PC-3 (cell line): ENCODE measurements at regions not wholly inside any gene's neighbourhood (a gene's known extent, or its start where the extent isn't known, plus 50 kb on each side); places are given as distances from the start of the nearest gene placed in this dataset.

ENCODE experiments used
- ATAC-seq: fragments of 200-7000 bp; cut with Tn5 transposase; 2 replicates; pipeline ENCODE4 v1.9.1; 2020; ENCODE audit warnings: mild to moderate bottlenecking, moderate library complexity
- BruUV-seq: library from RNA; stranded (reverse); fragments of 400-500 nt; replicated peaks from 2 replicates; lab custom pipeline; 2021; lab: Mats Ljungman, UMichigan
- CTCF ChIA-PET: fragments of 300-600 bp; sonication (Branson Sonifier 250); formaldehyde crosslinking; loops from one replicate; lab custom pipeline; 2022; ENCODE audit warnings: antibody characterized with exemption; lab: Charles Lee
- POLR2A ChIA-PET: fragments of 300-600 bp; sonication (Branson Sonifier 250); formaldehyde crosslinking; loops from one replicate; lab custom pipeline; 2022; ENCODE audit warnings: antibody characterized with exemption; ENCODE audit not compliant: unreplicated experiment; lab: Charles Lee
- DNase-seq: peaks from one replicate; pipeline ENCODE4 v3.0.0-alpha.2; 2015
- H2AFZ ChIP-seq: fragments of 300-600 bp; sonication (generic); 2 replicates; pipeline ENCODE4 v1.6.0; 2016; ENCODE audit warnings: antibody characterized with exemption, low read length
- H3F3A ChIP-seq: fragments of 300-600 bp; sonication (generic); one replicate; pipeline ENCODE4 v1.6.0; 2017; ENCODE audit warnings: antibody characterized with exemption, low read length, control low read depth, mild to moderate bottlenecking; ENCODE audit not compliant: unreplicated experiment
- H3K27ac ChIP-seq: fragments of 300-600 bp; sonication (generic); 2 replicates; pipeline ENCODE4 v1.5.1; 2016; ENCODE audit warnings: mild to moderate bottlenecking, low read length
- H3K27me3 ChIP-seq: fragments of 300-600 bp; sonication (generic); 2 replicates; pipeline ENCODE4 v1.6.1; 2016; ENCODE audit warnings: low read length, mixed read lengths
- H3K36me3 ChIP-seq: fragments of 300-600 bp; sonication (generic); 2 replicates; pipeline ENCODE4 v1.6.1; 2016; ENCODE audit warnings: low read depth, mixed run types, low read length, mixed read lengths
- H3K4me1 ChIP-seq: fragments of 300-600 bp; sonication (generic); 2 replicates; pipeline ENCODE4 v1.5.1; 2016; ENCODE audit warnings: low read length; ENCODE audit not compliant: insufficient read depth
- H3K4me2 ChIP-seq: fragments of 300-600 bp; sonication (generic); 2 replicates; pipeline ENCODE4 v1.6.0; 2016; ENCODE audit warnings: low read length
- H3K4me3 ChIP-seq: fragments of 300-600 bp; sonication (generic); 2 replicates; pipeline ENCODE4 v1.5.1; 2016; ENCODE audit warnings: mild to moderate bottlenecking, low read length, mixed read lengths
- H3K79me2 ChIP-seq: fragments of 300-600 bp; sonication (generic); 2 replicates; pipeline ENCODE4 v1.6.1; 2017; ENCODE audit warnings: low read length, mixed read lengths
- H3K9ac ChIP-seq: fragments of 300-600 bp; sonication (generic); 2 replicates; pipeline ENCODE4 v1.6.0; 2016; ENCODE audit warnings: mild to moderate bottlenecking, low read length
- H3K9me2 ChIP-seq: fragments of 300-600 bp; sonication (generic); replicated peaks from 2 replicates; pipeline ENCODE4 v1.6.1; 2016; ENCODE audit warnings: mixed run types, low read length, mixed read lengths
- H3K9me3 ChIP-seq: fragments of 300-600 bp; sonication (generic); 2 replicates; pipeline ENCODE4 v1.6.1; 2016; ENCODE audit warnings: low read length, mixed read lengths
- H4K20me1 ChIP-seq: fragments of 300-600 bp; sonication (generic); 2 replicates; pipeline ENCODE4 v1.6.1; 2016; ENCODE audit warnings: low read length, mixed read lengths
- CTCF ChIP-seq: fragments of 300-600 bp; sonication (generic); conservative IDR thresholded peaks from 2 replicates; pipeline ENCODE4 v1.5.1; 2017; ENCODE audit warnings: antibody characterized with exemption, low read depth, mild to moderate bottlenecking, low read length
- EZH2 ChIP-seq: fragments of 300-600 bp; sonication (generic); IDR thresholded peaks from one replicate; pipeline ENCODE4 v1.6.1; 2017; ENCODE audit warnings: antibody characterized with exemption, mild to moderate bottlenecking, low read length; ENCODE audit not compliant: unreplicated experiment
- EZH2phosphoT487 ChIP-seq: fragments of 300-600 bp; sonication (generic); IDR thresholded peaks from 2 replicates; pipeline ENCODE4 v1.6.1; 2018; ENCODE audit warnings: mild to moderate bottlenecking, antibody characterized with exemption, low read length, borderline replicate concordance
- intact Hi-C: fragments of 100-400 bp; cut with micrococcal nuclease; formaldehyde crosslinking; loops from 2 replicates; pipeline ENCODE4 v1.9.0; 2023

- no peaks in the 10 kb centered on the region for H4K20me1 ChIP-seq
- DNase-seq: no peak
- POLR2A ChIA-PET: no interaction called here
- H3K36me3 ChIP-seq: no peaks in the 10 kb centered on the region
- TF ChIP-seq CTCF (no peak), EZH2phosphoT487 (no peak), EZH2 (no peak)
- no peaks in the 10 kb centered on the region for H3K9me3 ChIP-seq
- no TSS peak for BruUV-seq
- no peak overlapping the region for H3K4me3 ChIP-seq
- intact Hi-C loops: no loop called here
- no peaks in the 10 kb centered on the region for H3F3A ChIP-seq
- H3K79me2 ChIP-seq: no peaks in the 10 kb centered on the region
- H3K27ac ChIP-seq: no peak overlapping the region
- no peaks in the 10 kb centered on the region for H3K4me1 ChIP-seq
- CTCF ChIA-PET: no interaction called here
- ATAC-seq: no peak
- no peak overlapping the region for H3K4me2 ChIP-seq
- H3K9me2 ChIP-seq: no peaks in the 10 kb centered on the region
- no peak overlapping the region for H3K9ac ChIP-seq
- H2AFZ ChIP-seq: no peak overlapping the region
- peaks cover 8% of the 10 kb centered on the region; the same call in 1 of the 2 replicates for H3K27me3 ChIP-seq
Observed at GRCh38 chr6:114862064-114862463, 519.2 kb upstream of the HS3ST5 start.

- Histone ChIP-seq H3K4me3 (no peak overlapping the region), H3K27me3 (peaks cover 5% of the 10 kb centered on the region; the same call in 1 of the 2 replicates), H4K20me1 (no peaks in the 10 kb centered on the region), H3K4me1 (no peaks in the 10 kb centered on the region), H2AFZ (no peak overlapping the region), H3K79me2 (no peaks in the 10 kb centered on the region), H3K9ac (no peak overlapping the region), H3K27ac (no peak overlapping the region), H3K4me2 (no peak overlapping the region), H3F3A (no peaks in the 10 kb centered on the region), H3K9me2 (no peaks in the 10 kb centered on the region), H3K9me3 (no peaks in the 10 kb centered on the region), H3K36me3 (no peaks in the 10 kb centered on the region)
- no TSS peak for BruUV-seq
- ATAC-seq (no peak), DNase-seq (no peak)
- intact Hi-C loops: no loop called here
- CTCF ChIA-PET: no interaction called here
- TF ChIP-seq EZH2phosphoT487 (no peak), EZH2 (no peak), CTCF (no peak)
- POLR2A ChIA-PET: no interaction called here
Observed at GRCh38 chr6:114844359-114844758, 501.5 kb upstream of the HS3ST5 start.

GRCh38 chr6:114839019-114839418, 496.2 kb upstream of the HS3ST5 start:
- no peaks in the 10 kb centered on the region for H3K9me2 ChIP-seq
- intact Hi-C loops: no loop called here
- no peak for ATAC-seq
- ChIA-PET CTCF (no interaction called here), POLR2A (no interaction called here)
- no peak overlapping the region for H3K4me2 ChIP-seq
- no peak overlapping the region for H2AFZ ChIP-seq
- no peak for TF ChIP-seq EZH2
- TF ChIP-seq EZH2phosphoT487: no peak
- TF ChIP-seq CTCF: no peak
- H4K20me1 ChIP-seq: no peaks in the 10 kb centered on the region
- H3K27me3 ChIP-seq: no peaks in the 10 kb centered on the region
- H3K79me2 ChIP-seq: no peaks in the 10 kb centered on the region
- no peak for DNase-seq
- H3K4me3 ChIP-seq: no peak overlapping the region
- H3K36me3 ChIP-seq: no peaks in the 10 kb centered on the region
- H3K27ac ChIP-seq: no peak overlapping the region
- no TSS peak for BruUV-seq
- no peaks in the 10 kb centered on the region for H3F3A ChIP-seq
- H3K9me3 ChIP-seq: no peaks in the 10 kb centered on the region
- no peak overlapping the region for H3K9ac ChIP-seq
- H3K4me1 ChIP-seq: no peaks in the 10 kb centered on the region
